HG02938 (cell line): ENCODE measurements at regions not wholly inside any gene's neighbourhood (a gene's known extent, or its start where the extent isn't known, plus 50 kb on each side); places are given as distances from the start of the nearest gene placed in this dataset.
"Not testable (repeated sequence)": the region's sequence is repeated elsewhere in the genome, so short reads cannot be mapped to it uniquely, and the experiment has no call there.

Experiments
- ATAC-seq: cut with Tn5 transposase; IDR thresholded peaks from one replicate; pipeline ENCODE4 v1.9.1; 2021; ENCODE audit warnings: mild to moderate bottlenecking, moderate library complexity; ENCODE audit not compliant: unreplicated experiment

GRCh38 chr18:33820517-33821371 is 242.7 kb downstream of the ASXL3 start:
- no peak for ATAC-seq

GRCh38 chr18:33819692-33820343 is 241.8 kb downstream of the ASXL3 start:
- not testable (repeated sequence) for ATAC-seq

- ATAC-seq, result no peak
These were observed 240.1 kb downstream of the ASXL3 start for GRCh38 chr18:33818145-33818544.

GRCh38 chr18:33817096-33817495 is 239.1 kb downstream of the ASXL3 start:
- no peak for ATAC-seq

- no peak for ATAC-seq
These were observed 236.5 kb downstream of the ASXL3 start for GRCh38 chr18:33814546-33814945.

- ATAC-seq, result no peak
These were observed 234.2 kb downstream of the ASXL3 start for GRCh38 chr18:33812186-33812585.

GRCh38 chr18:33805592-33805991 is 227.6 kb downstream of the ASXL3 start:
- no peak for ATAC-seq

GRCh38 chr18:33804258-33804657 is 226.2 kb downstream of the ASXL3 start:
- ATAC-seq, result no peak

GRCh38 chr18:33803636-33804035 is 225.6 kb downstream of the ASXL3 start:
- no peak for ATAC-seq

GRCh38 chr18:33802955-33803354 is 224.9 kb downstream of the ASXL3 start:
- ATAC-seq, result no peak
